ENCODE measurements at regions not wholly inside any gene's neighbourhood (a gene's known extent, or its start where the extent isn't known, plus 50 kb on each side); places are given as distances from the start of the nearest gene placed in this dataset.
"Not testable (repeated sequence)": the region's sequence is repeated elsewhere in the genome, so short reads cannot be mapped to it uniquely, and the experiment has no call there.

DNA sequence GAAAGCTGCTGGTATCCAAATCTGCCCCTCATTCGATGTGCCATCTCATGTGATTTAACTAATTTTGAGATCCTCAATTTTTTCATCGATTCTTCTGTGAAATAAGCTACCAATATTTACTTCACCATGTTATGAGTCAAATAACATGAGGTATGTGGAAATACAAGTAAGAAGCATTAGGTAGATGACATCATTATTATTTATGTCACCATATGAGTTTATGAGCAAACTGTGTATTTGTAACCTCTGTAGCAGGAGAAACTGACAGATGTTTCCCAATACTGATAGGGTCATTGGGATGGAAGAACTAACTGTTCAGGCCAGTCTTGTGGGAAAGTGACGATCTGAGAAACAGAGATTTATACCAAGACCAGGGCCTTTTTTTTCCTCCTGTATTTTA, 229.4 kb upstream of the GOT2 start:
- no peak for DNase-seq

DNA sequence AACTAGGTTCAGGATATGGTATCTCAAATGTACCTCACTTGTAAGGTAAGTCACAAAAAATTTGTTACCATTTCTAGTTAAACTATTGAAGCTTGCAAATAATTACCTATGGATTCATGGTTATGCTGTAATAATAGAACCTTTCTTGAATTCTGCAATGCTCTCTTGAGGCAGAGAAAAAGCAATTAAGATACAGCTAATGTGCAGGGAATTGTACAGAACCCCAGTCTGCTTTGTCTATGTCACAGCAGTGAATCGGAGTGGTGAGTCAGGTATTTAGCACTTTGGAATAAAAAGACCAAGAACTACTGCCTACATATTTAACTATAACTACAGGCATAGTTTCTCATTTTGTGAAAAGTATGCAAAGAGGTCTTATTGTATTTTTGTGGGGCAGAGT, 228.7 kb upstream of the GOT2 start:
- DNase-seq: no peak

DNA sequence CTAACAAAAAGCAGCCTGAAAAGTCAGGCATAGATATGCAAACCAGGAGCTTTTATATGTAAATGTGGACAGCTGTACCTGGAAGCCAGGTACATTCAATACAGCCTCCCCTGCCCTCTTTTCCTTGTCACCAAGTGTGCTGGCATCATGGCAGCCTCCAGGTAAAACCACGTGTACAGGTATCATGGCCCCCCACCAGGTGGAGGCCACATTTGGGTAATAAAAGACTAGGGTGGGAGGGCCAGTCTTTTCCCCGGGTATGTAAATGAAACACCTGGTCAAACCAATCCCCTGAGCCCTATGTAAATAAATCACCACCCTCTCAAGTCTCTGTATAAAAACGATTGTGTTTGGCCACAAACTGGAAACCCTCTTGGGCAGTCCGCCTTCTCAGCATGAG, 226.4 kb upstream of the GOT2 start:
- no peak for DNase-seq

DNA sequence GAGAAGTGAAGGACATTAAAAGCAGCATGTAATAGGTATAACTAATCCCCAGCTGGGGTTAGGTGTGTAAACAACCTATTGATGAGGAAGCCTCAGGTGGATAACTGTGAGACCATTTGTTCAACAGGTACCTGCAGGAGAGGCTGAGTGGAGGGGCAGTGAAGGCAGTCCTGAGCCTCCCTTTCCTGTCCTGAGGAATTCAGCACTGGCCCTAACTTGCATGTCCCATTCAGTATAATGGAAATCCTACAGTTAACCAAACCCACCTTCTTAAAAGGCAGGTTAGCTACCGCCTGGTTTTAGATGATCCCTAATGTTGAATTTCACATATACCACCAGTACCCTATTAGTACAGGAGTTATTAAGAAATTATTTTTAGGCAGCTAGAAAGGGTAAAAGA, 225.9 kb upstream of the GOT2 start:
- no peak for DNase-seq

DNA sequence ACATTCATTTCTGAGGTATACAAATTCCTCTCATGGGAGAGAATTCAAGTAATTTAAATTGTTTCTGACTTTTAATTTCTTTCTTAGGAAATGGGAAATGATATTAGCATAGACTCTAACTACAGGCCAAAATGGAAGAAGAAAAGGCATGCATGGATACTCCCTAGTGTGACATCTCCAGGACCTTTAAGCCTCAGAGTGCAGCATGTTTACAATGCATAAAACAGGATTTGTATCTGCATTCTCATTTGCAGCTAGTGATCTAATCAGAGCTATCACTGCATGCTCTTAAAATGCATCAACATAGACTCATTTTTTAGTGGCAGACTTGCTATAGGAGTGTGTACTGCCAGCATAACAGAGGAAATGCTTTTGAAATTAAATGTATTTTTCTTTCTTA, 224.6 kb upstream of the GOT2 start:
- DNase-seq: no peak

DNA sequence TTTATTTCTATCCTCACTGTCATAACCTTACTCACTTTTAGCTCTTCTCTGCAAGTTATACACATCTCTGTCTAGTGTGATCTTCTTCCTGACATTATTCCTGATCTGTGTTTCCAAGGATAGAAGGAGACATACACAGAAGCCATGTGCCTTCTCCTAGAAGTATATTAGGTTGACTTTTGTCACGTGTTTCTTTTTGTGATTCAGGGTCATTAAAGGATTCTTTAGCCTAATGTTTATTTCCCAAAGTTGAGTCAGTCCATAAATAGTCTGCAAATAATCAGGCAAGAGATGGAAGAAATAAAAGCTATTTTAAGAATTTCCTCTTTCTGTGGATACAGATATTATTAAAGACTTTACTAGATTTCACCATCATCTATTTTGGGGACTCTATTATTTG, 214.1 kb upstream of the GOT2 start:
- DNase-seq: no peak

DNA sequence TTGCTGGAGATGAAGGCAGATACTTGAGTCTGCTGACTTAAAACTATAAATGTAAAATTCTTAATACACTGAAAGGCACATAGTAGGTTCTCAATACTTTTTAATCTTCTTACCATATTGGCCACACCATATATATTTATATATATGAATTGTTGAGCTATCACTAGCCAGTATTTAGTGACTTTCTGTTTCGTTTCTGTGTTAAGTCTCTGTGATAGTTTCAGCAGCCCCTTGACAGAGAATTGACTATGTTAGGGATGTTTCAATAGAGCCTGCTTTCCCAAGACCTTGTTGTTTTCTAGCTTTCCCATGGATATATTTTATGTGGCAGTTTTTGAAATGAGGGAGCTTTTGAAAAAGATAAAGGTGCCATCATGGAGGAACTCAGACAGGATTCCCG, 206.5 kb upstream of the GOT2 start:
- no peak for DNase-seq

DNA sequence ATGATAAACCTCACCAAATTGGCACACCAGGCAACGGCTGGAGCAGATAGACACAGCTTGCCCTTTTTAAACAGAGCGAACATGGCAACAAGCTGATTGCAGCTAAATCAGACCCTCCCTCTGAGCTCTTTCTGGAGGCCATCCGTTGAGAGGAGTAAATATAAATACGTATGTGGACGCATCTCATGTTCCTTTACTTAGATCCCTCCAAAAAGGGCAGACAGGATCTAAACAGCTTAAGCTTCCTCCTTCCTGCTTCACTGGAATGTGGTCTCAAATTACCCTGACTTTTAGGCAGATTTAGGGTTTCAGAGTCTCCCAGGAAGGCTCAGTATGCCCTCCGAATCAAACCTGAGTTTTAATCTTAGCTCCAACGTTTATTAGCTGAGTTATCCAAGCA, 204.7 kb upstream of the GOT2 start:
- DNase-seq: no peak

DNA sequence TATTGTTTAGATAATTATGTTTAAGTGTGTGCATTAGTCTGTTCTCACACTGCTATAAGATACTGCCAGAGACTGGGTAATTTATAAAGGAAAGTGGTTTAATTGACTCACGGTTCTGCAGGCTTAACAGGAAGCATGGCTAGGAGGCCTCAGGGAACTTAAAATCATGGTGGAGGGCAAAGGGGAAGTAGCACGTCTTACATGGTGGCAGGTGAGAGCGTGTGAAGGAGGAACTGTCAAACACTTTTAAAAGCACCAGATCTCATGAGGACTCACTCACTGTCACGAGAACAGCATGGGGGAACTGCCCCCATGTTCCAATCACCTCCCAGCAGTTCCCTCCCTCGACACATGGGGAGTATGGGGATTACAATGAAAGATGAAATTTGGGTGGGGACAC, 203.5 kb upstream of the GOT2 start:
- no peak for DNase-seq

DNA sequence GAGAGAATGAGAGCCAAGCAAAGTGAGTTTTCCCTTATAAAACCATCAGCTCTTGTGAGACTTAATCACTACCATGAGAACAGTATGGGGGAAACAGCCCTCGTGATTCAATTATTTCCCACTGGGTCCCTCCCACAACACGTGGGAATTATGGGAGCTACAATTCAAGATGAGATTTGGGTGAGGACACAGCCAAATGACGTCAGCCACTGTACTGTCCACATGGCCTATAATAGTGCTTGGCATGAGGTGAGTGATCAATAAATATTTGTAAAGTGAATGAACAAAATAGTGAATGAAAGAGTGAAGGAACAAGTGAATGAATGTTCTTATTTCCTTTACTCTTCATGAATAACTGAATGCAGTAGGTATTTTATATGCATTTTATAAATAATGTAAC, 199.1 kb upstream of the GOT2 start:
- DNase-seq: no peak

DNA sequence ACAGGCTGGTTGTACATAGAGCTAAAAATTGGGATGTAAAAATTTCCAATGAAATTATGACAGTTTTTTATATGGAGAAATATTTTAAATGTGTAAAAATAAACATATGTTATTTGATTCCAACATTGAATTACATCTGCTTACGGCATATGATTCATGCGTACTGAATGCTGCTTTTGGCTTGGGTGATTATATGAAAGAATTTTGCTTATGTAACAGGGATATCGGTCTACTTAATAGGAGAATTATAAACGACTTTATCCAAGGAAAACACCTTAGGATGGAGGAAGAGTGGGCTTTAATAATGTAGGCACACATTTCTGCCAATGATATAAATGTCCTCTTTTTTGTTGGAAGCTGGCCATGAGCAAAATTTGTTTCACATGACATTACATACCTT, 197.3 kb upstream of the GOT2 start:
- DNase-seq: no peak

DNA sequence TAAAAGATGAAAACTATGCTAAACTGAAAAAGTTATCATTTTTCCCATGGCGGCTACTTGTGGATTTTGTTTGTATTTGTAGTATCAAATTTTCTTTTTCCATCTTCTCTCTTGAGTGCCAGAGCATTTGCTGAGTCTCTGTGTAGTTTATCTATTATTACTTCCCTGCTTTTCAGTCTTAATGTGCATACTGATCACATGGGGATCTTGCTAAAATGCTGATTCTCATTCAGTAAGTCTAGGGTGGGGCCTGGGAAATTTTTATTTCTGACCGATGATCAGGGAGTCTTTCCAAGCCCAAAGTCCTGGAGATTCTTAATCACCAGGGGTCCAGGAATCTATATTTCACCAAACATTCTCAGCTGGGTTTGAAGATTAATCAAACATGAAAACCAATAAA, 189.0 kb upstream of the GOT2 start:
- no peak for DNase-seq

DNA sequence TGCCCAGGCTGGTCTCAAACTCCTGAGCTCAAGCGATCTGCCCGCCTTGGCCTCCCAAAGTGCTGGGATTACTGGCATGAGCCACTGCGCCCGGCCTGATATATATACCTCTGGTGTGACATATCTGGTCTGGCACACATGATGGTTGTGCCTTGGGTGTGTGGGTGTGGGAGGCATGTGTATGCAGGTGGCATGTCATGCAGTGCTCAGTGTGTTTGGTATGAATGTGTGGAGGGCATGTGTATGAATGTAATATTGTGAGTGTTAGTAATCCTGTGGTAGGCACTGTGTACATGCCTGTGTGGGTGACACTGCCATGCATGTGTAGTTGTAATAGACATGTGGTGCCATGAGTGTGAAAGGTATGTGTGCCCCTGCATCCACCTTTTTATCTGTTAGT, 179.3 kb upstream of the GOT2 start:
- no peak for DNase-seq

DNA sequence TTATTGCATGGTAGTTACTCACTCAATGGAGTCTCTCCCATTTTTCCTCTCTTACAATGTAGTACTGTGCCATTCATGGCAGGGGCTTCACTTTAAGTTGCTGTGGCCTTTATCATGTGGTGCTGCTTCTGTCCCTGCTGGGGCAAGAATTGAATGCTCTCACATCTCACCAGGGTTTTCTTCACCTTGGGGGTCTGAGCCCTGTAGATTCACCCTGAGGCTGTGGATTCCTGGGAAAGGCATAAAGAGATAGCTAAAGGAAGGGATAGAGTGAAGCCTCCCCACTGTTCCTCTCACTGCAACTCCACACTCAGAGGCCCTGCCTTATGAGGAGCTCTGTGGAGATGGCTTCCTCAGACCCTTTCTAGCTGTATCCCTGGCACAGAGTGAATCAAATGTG, 178.5 kb upstream of the GOT2 start:
- no peak for DNase-seq

DNA sequence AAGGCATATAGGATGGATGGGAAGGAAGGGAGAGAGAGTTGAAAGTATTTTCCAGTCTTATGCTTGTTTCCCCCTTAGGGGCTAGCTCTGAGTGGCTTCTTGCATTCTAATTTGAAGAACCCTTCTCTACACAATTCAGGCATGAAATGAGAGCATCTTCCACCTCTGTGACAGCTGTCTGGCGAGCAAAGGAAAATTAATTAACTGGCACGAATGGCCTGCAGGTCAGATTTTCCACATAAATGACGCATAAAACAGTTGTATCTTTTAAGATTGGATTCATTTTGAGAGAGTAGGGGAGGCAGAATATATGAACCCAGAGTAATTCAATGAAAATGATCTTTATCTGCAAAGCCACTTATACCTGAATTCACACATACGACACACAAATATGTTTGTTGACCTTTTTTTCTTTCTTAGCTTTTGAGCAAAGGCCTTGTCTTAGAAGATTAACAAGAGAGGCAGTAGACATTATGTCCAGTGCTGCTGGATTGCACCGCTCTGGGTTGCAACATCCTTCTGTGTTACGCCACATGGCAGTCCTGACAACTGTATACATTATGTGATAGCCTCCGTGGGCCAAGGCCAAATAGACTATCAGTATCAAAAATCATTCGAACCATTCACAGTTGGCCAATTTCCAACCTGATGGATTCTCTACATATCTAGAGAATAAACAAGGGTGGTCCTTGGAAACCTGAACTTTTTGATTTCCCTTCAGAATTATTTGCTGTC, 173.0 kb upstream of the GOT2 start:
- no peak for DNase-seq

DNA sequence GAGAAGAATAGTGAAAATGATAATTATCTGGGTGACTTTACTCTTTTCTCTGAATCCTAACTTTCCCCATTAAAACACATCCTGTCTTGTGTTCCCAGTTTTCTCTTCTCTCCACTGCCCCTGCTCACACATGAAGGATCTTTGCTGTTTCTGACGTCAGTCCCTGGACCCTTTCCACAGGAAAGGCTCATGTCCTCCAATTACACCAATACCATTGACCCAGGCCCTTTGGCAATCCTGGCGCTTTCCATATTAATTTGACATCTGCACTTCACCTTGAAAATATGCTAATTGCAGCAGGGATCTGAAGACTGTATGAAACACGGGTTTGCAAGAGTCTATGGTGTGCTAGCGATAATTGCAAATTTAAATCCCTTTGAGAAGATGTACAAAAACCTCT, 170.2 kb upstream of the GOT2 start:
- no peak for DNase-seq

DNA sequence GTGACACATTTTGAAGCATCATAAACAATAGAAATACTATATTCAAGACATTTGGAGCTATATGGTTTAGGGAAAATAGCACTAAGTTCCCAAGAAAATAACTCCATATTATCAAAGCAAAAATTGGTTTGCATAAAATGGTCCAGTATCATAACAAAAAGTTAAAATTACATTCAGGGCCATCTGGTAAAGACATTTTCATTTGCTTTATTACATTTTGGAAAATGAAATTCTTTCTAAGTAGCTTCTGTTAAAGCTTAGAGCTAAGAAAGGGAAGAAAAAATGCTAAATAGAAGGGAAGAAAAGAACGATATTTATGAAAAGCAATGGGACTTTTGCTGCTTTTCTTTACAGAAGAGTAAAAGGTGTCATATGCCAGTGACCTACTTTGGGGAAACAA, 155.4 kb upstream of the GOT2 start:
- DNase-seq: no peak

DNA sequence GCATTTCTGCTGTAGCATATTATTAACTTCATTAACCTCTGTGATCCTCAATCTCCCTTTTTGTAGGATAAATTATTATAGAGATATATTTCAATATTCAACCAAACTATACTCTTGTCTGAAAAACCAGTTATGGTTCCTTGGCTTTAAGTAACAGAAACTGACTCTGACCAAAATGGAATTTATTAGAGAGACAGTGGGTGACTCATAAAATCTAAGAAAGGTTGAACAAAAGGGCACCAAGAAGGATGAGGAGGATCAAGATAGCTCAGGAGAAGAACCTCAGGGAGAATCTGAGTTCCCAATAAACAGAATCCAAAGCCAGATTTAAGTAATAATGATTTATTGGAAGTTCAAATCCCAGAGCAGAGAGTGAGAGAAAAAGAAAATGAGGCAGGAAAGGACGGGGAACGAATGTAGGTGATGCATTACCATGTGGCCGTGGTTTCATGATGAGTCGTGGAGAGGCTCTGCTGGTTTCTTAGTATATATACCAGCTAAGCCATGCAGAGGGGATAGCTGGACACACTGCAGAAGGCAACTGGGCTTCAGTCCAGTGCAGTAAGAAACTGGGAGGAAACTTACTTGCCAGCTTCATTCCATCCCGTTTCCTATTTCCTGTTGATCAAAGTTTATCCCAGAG, 151.5 kb upstream of the GOT2 start:
- DNase-seq: no peak

DNA sequence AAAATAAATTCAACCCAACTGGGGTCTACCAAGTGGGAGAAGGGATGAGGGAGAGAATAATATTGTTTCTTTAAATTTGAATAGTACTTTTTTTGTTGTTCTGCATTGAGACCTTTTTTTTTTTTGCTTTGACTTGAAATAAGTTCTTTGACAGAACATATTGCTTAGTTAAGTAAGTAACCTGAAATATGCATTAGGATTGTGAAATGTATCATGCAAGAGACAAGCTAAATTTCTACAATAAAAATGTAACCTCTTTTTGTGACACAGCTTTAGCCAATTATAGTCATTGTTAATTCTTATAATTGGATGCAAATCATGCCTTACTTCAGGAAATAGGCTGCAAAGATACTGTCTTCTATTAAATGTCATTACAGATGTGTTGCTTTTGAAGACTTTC, 150.0 kb upstream of the GOT2 start:
- no peak for DNase-seq

DNA sequence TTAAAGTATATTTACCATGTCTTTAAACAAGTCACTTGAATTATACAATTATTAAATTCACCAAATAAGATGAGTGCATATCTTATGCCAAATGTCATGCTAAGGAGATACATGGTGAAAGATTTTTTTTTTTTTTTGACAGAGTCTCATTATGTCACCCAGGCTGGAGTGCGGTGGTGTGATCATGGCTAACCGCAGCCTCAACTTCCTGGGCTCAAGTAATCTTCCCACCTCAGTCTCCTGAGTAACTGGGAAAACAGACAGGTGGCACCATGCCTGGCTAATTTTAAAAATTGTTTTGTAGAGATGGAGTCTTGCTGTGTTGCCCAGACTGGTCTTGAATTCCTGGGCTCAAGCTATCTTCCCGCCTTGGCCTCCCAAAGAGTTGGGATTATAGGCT, 149.0 kb upstream of the GOT2 start:
- DNase-seq: no peak

DNA sequence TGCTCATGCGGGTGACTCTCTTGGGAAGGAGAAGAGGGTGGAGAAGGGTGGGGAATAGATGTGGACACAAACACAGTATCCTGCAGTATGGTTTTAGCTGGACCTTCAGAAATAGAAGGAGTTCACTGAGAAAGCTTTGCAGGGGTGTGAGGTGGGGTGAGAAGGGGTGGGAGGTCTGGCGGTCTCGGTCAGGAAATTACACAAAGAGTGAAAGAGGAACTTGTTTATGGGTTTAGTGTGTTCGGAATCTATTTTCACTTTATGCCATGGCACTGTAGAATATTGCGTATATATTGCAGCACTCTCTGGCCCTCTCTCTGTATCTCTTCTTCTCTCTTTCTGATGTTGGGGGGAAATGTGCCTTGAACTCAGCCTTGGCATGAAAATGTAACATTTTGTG, 148.2 kb upstream of the GOT2 start:
- DNase-seq: no peak

DNA sequence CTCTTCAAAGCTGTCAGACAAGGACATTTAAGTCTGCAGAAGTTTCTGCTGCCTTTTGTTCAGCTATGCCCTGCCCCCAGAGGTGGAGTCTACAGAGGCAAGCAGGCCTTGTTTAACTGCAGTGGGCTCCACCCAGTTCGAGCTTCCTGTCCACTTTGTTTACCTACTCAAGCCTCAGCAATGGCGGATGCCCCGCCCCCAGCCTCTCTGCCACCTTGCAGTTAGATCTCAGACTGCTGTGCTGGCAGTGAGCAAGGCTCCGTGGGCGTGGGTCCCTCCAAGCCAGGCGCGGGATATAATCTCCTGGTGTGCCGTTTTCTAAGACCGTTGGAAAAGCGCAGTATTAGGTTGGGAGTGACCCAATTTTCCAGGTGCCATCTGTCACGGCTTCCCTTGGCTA, 144.5 kb upstream of the GOT2 start:
- DNase-seq: not testable (repeated sequence)

DNA sequence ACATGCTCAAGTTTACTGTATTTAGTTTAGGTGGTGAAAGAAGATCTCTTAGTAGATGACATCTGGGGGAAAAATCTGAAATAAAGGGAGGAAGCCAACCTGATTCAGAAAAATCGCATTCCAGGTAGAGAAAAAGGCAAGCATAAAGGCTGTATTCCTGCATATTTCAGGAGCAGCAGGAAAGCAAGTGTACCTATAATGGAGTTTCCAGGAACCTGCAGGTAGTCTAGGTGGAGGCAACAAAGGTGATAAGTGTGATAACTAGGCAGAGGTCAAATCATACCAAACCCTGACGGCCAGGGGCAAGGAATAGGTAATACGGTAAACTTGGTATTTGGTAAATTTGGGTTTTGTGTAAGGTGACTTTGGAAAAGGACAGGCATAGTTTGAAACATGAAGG, 132.8 kb upstream of the GOT2 start:
- no peak for DNase-seq

DNA sequence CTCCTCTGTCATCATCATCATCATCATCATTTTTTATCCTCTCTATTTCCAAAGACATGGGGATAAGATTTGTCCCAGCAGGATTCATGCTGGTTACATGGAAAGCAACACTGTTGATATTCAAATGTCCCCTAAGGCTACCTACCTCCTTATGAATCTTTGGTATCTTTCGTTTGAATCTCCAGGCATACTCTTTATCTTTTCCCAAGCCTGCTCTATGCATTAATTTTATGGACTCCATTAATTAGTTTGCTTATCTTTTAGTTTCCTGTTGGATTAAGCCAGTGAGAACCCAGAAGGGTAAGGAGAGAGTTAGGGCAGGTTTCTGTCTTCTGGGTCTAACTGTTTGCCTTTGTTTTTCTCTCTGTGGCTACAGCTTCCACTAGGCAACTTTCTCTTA, 129.6 kb upstream of the GOT2 start:
- DNase-seq: no peak

DNA sequence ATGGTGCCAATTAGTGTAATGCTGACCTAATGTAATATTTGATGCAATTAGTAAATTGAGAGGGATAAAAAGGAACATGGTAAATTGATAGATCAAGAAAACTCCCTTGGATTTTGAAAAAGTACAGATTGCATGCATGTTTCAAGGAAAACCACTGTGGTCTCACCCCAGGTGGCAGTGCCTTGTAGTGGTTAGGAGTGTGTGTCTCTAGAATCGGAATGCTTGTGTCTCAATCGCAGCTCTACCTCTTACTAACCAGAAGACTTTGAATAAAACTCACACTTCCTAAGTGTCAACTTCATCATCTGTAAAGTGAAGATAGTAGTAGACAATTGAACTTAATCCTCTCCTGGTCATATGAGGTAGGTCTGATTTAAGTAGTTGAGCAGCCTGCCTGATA, 128.9 kb upstream of the GOT2 start:
- no peak for DNase-seq

All from NCI-H748 treated with DMSO at 0.1 percent for 48 hours (cell line).